NCI-H774 (cell line): ENCODE measurements at regions not wholly inside any gene's neighbourhood (a gene's known extent, or its start where the extent isn't known, plus 50 kb on each side); places are given as distances from the start of the nearest gene placed in this dataset.

Source experiments
- DNase-seq: peaks from one replicate; lab custom pipeline; 2025; lab: John Stamatoyannopoulos, UW

DNA sequence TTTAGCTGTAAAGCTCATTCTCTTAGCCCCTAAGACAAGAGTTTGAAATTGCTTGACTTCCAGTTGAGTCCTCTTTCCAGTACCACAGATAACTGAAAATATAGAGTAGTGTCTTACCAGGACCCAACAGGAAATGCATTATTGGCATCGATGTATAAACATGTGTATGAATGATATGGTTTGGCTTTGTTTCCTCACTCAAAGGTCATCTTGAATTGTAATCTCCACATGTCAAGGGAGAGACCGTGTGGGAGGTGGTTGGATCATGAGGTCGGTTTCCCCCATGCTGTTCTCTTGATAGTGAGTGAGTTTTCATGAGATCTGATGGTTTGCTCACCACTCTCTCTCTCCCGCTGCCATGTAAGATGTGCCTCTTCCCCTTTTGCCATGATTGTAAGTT is 745.0 kb downstream of the TMEM182 start:
- no peak for DNase-seq

DNA sequence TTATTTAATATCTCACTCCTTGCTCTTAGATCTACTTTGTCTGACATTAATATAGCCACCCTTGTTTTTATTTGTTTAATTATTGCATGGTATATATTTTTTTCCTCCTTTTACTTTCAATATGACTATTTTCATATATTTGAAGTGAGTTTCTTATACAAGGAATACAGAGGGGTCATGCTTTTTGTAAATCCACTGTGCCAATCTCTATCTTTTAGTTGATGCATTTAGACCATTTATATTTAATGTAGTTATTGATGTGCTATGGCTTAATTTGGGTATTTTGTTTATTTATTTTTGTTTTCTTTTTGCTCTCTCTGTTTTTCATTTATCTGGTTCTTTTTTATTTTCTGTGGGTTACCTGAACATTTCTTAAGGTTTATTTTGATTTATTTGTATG is 750.6 kb downstream of the TMEM182 start:
- no peak for DNase-seq

DNA sequence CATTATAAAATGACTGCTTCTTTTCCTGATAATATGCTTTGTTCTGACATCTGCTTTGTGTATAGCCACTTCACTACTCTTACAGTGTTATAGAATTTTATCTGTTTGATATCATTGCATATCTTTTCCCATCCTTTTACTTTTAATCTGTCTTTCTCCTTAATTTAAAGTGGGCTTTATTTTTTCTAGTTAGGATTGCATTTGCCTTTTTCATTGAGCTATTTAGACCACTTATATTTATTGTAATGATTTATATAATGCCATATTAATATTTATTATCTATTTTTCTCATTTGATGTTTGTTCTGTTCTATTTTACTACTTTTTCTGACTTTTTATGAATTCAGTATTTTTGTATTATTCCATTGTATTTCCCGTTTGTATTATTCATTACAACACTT is 758.7 kb downstream of the TMEM182 start:
- no peak for DNase-seq

DNA sequence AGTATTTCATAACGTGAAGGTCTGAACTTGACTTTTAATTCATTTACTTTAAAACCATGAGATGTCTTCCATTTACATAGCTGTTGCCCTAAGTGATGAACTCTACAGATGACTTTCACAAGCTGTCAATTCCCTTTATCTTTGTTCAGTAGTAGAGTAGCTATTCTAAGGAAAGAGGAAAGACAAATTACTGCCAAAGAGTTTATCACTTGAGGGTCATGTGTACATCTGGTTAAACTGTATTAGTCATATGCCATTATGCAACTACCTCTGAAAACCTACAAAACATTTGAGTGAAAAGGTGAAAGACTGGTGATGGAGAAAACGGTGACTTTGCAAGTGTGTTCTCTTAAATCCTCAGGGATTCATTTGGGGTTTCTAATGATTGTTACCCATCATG is 763.9 kb downstream of the TMEM182 start:
- no peak for DNase-seq

DNA sequence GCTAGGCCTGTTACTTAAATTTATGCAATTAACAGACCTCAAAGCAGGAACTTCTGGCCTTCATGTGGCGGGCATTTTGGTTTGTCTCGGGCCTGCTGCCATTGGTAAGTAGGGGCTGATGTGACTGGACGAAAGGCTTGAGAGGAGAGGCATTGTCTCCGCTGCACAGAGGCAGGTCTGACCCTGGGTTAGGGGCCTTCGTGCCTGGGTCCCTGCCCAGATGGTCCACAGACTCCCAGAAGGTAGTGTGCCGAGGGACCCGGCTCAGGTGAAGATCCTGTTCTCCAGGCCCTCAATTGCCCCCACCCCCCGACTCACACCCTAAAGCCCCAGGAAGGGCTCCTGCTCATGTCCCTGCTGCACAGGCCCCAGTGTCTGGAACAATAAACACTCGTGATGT is 764.9 kb downstream of the TMEM182 start:
- DNase-seq, result no peak

DNA sequence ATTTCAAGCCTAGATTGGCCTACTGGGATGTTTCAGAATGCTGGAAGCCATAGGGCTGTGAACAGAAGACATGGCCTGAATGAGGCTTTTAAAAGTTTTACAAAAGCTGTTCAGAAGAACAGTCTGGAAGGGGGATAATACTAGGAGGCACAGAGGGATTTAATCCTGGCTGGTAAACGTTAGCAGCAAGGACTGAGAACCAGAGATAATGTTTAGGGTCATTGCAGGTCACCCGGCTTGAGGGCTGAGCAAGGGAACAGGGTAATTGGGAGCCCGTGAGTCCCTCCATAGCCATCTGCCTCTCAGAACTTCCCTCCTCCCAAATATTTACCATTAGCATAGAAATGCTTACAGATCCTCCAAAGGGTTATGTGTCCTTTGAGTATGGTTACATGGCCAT is 765.4 kb downstream of the TMEM182 start:
- DNase-seq, result no peak

DNA sequence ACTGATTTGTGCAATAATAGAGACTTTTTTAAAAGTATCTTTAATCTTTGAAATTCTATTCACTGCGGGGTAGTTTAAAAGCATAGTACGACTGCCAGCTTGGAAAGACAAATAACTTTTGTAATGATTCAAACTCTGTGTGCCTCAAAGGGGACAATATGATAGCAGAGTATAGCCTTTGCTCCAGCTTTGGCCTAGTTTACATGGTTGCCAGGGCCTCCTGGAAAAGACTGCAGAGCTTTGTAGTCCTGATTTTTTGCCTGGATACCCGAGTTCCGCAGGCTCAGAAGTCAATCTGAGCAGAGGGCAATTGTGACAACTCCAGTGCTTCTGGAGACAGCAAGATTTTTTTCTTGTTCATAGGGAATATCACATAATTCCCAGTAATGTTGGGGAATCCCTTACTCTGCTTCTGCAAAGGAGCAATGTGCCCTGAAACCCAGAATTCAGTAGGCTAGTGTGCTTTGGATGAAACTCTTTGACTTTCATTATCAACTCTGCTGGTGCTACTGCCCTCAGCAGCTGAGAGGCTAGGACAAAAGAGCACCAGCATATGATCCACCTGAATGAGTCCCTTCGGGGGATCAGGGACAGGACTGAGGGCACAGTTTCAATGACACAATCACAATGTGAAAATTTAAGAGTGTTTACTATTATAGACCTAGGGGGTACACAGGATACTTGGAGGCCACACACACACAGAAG is 768.1 kb downstream of the TMEM182 start:
- DNase-seq, result no peak

DNA sequence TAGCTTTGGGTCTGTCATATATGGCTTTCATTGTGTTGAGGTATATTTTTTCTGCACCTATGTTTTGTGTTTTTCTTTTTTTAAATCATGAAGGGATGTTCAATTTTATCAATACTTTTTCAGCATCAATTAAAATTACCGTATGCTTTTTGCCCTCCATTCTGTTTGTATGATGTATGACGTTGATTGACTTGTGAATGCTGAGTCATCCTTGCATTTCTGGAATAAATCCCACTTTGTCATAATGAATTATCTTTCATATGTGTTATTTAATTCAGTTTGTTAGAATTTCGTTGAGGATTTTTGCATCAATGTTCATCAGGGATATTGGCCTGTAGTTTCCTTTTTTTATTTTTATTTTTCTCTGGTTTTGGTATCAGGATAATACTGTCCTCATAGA is 790.9 kb downstream of the TMEM182 start:
- DNase-seq, result no peak

DNA sequence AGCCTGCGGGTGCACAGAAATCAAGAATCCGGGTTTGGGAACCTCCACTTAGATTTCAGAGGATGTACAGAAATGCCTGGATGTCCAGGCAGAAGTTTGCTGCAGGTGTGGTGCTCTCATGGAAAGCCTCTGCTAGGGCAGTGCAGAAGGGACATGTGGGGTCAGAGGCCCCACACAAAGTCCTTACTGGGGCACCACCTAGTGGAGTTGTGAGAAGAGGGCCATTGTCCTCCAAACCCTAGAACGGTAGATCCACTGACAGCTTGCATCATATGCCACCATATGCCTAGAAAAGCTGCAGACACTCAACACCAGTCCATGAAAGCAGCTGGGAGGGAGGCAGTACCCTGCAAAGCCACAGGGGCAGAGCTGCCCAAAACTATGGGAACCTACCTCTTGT is 833.0 kb downstream of the TMEM182 start:
- DNase-seq, result no peak

DNA sequence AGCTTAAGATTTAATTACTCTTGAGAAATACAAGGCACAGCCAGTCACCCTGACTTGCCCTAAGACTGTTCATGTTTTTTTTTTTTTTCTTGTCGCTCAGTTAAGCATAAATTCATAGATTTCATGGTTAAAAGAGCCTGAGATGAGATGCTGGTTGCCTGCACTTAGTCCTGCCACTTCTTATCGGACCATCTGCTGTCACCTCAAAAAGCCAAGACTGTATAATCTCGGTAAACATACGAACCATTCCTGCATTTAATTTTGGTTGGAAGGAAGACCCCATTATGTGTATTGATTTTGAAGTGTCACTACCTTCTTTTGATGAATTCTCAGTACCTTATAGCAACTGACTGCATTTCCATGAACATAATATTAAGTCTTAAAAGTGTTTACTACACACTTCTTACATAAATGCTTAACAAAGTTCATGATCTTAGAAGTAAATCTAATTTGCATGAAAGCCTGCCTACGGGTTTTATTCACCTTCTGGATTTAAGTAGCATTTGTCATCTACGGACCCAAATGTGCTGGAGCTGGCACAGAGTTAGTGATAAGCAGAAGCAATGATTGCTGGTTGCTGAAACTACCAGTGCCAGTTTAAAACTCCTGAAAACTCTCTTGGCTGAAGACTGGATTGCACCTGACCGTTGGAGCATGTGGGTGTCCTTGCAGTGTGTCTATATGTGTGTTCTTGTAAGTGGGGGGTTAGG is 843.4 kb downstream of the TMEM182 start:
- no peak for DNase-seq

DNA sequence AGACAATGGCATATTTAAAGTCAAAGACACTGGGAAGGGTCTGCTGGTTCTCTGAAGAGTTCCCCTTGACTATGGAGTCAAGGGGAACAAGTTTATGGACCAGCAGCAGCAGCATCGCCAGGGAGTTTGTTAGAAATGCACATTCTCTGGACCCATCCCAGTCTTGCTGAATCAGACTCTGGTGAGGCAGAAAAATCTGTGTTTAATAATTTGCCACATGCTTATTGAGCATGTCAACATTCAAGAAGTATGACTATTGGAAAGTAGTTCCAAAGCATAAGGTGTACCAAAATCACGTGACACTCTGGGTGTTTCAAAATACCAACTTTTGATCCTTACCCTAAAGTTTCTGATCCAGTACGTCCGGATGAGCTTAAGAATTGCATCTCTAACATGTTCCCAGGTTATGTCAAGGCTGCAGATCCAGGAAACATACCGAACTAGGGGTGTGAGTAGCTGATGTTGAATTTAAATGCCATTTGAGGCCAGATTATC is 853.8 kb downstream of the TMEM182 start:
- no peak for DNase-seq

DNA sequence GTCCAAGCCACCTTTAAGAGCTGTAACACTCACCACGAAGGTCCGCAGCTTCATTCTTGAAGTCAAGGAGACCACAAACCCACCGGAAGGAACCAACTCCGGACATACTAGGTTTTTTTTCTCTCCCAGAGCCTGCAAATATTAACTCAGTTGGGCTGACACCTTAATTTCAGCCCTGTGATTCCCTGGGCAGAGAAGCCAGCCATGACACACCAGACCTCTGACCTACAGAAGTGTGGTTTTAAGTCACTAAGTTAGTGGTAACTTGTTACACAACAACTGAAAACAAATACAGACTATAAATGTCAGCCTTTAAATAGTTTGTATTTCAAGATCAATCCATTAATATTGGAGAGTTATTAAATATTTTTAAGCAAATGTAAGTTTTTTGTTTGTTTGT is 855.1 kb downstream of the TMEM182 start:
- DNase-seq, result no peak

DNA sequence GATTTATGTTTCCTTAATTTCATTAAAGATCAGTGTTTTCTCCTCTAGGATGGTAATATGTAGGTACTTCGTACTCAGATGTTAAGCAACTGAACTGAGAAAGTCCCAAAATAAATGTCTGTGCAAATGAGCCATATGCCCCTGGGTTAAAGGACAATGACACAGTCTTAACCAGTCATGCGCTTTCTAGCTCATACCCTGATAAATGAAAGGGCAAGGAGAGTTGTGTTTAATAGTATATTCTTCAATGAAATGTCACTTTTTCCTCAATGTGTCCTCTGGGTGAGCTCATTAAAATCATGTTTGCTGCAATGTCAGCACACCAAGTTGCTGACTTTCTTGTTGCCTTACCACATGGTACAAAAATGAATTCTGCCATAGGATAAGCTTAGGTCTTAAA is 856.3 kb downstream of the TMEM182 start:
- DNase-seq, result no peak

DNA sequence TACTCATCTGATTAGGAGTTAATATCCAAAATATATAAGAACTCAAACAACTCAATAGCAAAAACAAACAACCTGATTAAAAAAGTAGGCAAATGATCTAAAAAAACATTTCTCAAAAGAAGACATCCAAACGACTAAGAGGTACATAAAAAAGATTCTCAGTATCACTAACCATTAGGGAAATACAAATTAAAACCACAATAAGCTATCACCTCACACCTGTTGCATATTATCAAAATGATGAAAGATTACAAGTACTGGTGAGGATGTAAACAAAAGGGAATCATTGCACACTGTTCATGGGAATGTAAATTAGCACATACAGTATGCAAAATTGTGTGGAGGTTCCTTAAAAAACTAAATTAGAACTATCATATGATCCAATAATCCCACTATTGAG is 865.5 kb downstream of the TMEM182 start:
- no peak for DNase-seq

DNA sequence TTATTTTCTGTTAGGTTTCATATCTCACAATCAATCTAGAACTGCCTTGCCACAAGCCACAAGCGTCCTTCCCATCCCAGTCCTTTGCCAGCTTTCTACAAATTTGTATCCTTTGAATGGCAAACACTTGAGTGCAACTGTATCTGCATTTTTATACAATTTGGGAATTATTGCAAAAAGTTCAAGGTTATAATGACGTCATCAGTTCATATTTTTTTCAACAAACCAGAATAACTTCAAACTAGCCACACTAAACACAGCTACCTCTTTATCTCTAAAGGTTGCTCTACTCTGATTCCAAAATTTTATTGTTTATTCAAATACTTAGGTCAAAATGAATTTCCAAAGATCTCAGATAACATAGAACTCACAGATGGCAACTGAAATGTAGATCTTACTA is 877.1 kb downstream of the TMEM182 start:
- no peak for DNase-seq

DNA sequence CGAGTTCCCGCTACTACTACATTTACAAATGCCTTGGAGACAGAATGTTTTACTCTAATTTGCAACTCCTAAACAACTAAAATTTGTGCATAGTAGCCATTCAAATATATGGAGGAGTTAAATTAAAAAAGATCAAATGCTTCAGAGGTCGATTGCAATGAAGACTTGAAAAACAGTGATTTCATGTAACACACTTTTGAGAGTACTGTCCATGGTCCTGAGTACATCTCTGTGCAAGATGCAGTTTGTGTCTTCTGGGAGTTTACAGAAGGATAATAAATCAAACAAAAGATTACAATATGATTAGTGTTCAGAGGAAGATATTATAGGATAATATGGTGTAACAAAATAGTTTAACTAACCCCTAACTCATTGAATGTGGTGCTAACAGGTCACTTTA is 894.7 kb downstream of the TMEM182 start:
- no peak for DNase-seq

DNA sequence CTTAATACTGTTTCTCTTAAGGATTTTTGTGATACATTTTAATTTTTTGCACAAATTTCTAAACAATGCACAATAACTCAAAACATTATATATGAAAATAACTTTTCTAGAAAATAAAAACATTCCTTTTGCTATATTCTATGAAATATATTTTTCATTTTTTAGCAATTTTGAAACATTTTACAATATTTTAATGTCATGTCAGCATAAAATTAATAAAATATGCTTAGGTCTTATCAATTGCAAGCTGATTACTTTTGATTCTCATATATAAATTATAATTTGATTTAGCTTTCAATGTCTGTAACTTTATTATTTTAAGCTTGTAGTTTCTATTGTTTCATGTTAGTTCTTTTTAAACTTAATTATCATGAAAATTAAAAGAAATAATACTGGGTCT is 898.7 kb downstream of the TMEM182 start:
- DNase-seq, result no peak

DNA sequence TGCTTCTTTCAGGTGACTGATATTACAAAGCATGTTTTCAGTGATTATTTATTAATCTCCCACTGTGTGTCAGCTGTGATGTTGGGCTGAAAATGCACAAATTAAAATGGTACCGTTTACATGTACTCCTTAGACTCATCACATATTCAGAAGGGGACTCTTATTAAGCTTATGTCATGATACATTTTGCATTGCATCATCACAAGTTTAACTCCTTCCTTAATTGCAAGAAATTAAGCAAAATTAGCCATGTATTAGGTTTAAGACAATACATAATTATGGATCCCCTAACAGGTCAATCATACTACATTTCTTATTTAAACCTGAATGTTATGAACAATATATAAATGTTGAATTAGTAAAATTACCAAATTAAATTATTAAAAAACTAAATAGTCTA is 899.1 kb downstream of the TMEM182 start:
- DNase-seq, result no peak

DNA sequence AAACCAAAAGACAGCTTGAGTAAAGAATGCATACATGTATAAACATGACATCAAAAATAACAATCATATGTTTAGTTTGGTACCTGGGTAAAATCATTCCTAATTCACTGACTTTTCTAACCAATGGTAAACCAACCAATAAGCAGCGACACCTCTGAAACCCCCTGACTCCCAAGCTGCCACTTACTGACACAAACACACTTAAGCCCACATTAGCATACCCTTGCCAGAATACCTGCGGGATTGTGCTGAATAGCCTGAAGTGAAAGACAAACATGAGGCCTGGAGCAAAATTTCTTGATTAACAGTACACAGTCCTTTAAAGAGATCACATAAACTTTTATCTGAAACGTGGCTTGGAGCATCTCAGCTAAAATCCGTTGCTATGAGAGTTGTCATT is 902.9 kb downstream of the TMEM182 start:
- DNase-seq, result no peak

DNA sequence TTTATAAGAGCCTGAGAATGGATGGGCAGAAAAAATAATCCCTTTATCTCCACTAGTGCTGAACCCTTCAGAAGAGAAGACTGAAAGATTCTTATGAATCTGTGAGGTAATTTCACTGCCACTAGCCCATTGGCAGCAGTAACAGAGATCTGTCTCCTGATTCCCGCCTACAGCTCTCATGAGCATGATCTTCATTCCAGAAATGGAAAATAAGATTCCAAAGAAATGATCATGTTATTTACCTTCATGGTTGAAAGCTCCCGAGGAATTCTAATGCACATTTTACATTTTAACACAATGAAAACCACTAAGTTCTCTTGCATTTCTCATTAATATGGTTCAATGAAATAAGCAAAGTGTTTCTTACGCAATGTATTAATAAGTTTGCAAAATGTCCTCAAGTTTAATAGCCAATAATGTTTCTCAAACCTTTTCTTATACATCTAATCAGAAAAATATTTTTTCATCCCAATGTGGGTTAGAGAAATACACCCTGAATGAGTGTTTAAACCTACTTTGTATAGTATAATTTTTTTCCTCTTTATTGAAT is 905.6 kb downstream of the TMEM182 start:
- no peak for DNase-seq

DNA sequence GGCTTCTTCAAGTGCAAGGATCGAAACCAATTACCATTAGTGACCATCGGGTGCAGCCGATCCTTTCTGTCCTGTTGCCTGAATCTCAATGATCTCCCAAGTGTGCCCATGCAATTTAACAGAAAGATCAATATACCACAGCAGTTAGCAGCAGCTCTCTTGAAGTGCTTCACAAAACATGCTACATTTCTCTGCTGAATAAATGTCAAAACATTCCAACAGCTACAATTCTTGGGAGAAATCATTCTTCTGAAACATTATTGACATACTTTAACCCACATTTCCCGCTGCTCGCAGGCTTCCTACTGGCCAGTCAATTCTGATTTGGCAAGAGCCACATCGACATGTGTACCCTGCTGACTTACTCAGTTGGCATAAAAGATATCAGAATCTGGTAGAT is 907.7 kb downstream of the TMEM182 start:
- no peak for DNase-seq
